ENCODE measurements at regions not wholly inside any gene's neighbourhood (a gene's known extent, or its start where the extent isn't known, plus 50 kb on each side); places are given as distances from the start of the nearest gene placed in this dataset.

DNA sequence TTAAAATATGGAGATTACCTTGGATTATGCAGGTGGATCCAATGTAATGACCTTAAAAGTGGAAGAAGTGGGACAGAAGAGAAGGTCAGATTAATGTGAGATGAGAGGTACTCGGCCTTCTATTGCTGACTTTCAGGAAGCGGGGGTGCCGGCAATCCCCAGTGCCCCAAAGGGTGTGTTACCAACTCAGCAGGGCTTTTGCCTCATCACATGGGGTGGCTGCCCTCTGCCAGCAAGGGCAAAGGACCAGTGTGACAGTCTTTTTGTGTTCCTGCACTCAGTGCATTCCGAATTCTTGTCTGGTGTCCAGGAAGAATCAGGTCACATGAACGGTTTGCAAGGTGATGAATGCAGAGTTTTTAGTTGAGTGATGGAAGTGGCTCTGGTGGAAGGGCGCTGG lies 624.2 kb downstream of the COL12A1 start:
- H3K4me3 ChIP-seq (ENCODE audit: low read depth, low read length), result no peak overlapping the region
- POLR2A ChIA-PET, result interaction anchor here (0.6 kb wide), 1 partner anchor 506 kb away, joined by 3 read pairs; no protein-coding TSS in a partner anchor
- TF ChIP-seq, protein P1, sequence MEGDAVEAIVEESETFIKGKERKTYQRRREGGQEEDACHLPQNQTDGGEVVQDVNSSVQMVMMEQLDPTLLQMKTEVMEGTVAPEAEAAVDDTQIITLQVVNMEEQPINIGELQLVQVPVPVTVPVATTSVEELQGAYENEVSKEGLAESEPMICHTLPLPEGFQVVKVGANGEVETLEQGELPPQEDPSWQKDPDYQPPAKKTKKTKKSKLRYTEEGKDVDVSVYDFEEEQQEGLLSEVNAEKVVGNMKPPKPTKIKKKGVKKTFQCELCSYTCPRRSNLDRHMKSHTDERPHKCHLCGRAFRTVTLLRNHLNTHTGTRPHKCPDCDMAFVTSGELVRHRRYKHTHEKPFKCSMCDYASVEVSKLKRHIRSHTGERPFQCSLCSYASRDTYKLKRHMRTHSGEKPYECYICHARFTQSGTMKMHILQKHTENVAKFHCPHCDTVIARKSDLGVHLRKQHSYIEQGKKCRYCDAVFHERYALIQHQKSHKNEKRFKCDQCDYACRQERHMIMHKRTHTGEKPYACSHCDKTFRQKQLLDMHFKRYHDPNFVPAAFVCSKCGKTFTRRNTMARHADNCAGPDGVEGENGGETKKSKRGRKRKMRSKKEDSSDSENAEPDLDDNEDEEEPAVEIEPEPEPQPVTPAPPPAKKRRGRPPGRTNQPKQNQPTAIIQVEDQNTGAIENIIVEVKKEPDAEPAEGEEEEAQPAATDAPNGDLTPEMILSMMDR (IDR thresholded peaks at IDR 0.05; ENCODE audit: insufficient read depth, low read length, missing control alignments), result no peak
- DNase-seq (ENCODE audit: low read depth, low spot score), result no peak
- CTCF ChIA-PET, result interaction anchor here (1.2 to 1.4 kb wide), 2 partner anchors 7 to 17 kb away, joined by 3 to 4 read pairs; no protein-coding TSS in a partner anchor

DNA sequence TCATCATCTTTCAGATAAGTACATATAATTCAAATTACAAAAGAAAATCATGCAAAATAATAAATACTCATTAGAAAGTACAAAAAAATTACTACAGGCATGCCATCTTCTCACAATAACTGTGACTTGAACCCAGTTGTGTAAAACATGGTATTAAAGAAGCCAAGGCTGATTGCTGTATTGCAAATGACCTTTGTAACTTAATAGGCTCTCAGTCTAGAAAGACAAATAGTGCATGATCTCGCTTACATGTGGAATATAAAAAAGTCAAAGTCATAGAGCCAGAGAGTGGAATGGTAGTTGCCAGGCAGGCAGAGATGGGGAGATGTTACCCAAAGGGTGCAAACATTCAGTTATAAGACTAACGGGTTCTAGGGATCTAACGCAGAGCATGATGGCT lies 626.1 kb downstream of the COL12A1 start:
- ChIA-PET CTCF (interaction anchor here (1.2 kb wide), 1 partner anchor 11 kb away, joined by 3 read pairs; no protein-coding TSS in a partner anchor), POLR2A (no interaction called here)
- no peak for DNase-seq (ENCODE audit: low read depth, low spot score)
- TF ChIP-seq, protein P1 (IDR thresholded peaks at IDR 0.05; ENCODE audit: insufficient read depth, low read length, missing control alignments), result no peak
- no peak overlapping the region for H3K4me3 ChIP-seq (ENCODE audit: low read depth, low read length)

- DNase-seq (ENCODE audit: low read depth, low spot score), result no peak
- ChIA-PET POLR2A (no interaction called here), CTCF (no interaction called here)
- H3K4me3 ChIP-seq (ENCODE audit: low read depth, low read length), result no peak overlapping the region
- TF ChIP-seq, protein P1 (IDR thresholded peaks at IDR 0.05; ENCODE audit: insufficient read depth, low read length, missing control alignments), result no peak
Observed at GRCh38 chr6:74579047-74579446, 626.8 kb downstream of the COL12A1 start.

GRCh38 chr6:74578339-74578738 lies 627.5 kb downstream of the COL12A1 start:
- peak; percentile 63 for DNase-seq (ENCODE audit: low read depth, low spot score)
- H3K4me3 ChIP-seq (ENCODE audit: low read depth, low read length), result no peak overlapping the region
- POLR2A ChIA-PET, result interaction anchor here (0.8 kb wide), 1 partner anchor 28 kb away, joined by 3 read pairs; no protein-coding TSS in a partner anchor
- CTCF ChIA-PET, result interaction anchor here (0.6 kb wide), 1 partner anchor 167 kb away, joined by 3 read pairs; no protein-coding TSS in a partner anchor
- TF ChIP-seq, protein P1 (IDR thresholded peaks at IDR 0.05; ENCODE audit: insufficient read depth, low read length, missing control alignments), result no peak

GRCh38 chr6:74577619-74578018 lies 628.2 kb downstream of the COL12A1 start:
- H3K4me3 ChIP-seq (ENCODE audit: low read depth, low read length), result no peak overlapping the region
- CTCF ChIA-PET, result interaction anchor here (0.6 to 0.9 kb wide), 3 partner anchors 12 to 169 kb away, joined by 3 read pairs; no protein-coding TSS in a partner anchor
- DNase-seq (ENCODE audit: low read depth, low spot score), result no peak
- TF ChIP-seq, protein P1 (IDR thresholded peaks at IDR 0.05; ENCODE audit: insufficient read depth, low read length, missing control alignments), result no peak
- POLR2A ChIA-PET, result interaction anchor here (0.8 kb wide), 1 partner anchor 29 kb away, joined by 3 read pairs; no protein-coding TSS in a partner anchor

DNA sequence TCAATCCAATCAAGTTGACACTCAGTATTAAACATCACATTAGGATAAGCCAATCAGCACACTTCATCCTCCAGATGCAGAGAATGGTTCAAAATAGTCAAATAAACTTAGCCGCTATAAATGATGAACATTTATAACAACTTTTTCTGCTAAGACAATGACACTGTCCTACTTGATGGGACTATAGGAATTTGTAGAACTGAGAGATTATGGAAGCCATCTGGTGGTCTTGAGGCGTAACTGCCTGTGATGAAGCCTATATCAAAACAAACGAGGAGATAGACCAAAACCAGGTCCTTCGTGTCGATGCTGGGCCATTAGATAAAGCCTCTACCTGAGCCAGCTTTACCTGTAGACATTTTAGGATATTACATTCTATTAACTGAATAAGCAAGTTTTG lies 631.1 kb downstream of the COL12A1 start:
- TF ChIP-seq, protein P1 (IDR thresholded peaks at IDR 0.05; ENCODE audit: insufficient read depth, low read length, missing control alignments), result peak; percentile 45
- DNase-seq (ENCODE audit: low read depth, low spot score), result no peak
- ChIA-PET CTCF (interaction anchor here (0.9 to 2.2 kb wide), 9 partner anchors 7 to 634 kb away, joined by 3 to 9 read pairs (median 3); no protein-coding TSS in a partner anchor), POLR2A (no interaction called here)
- H3K4me3 ChIP-seq (ENCODE audit: low read depth, low read length), result no peak overlapping the region
